ENCODE measurements at regions not wholly inside any gene's neighbourhood (a gene's known extent, or its start where the extent isn't known, plus 50 kb on each side); places are given as distances from the start of the nearest gene placed in this dataset.

DNA sequence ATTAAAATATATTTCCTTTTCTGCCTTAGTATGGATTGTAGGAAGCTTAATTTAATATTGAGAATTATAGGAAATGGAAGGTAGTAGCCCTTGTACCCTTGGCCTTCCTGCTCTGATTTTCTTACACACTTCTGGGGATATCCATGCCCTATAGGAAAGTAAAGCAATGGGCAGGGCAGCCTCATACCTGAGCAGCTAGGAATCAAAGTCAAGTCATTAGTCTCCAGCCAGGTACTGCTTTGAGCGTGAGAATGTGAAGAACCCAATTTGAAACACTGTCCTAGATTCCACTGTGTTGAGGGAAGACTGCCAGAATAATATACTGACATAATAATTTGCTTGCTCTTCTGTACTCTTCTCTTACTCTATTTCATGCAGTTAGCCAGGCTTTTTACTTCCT, 51.0 kb upstream of the L3MBTL3 start:
- Mint-ChIP-seq H3K9me3 (no peaks in the 10 kb centered on the region), H3K36me3 (ENCODE audit: low read depth) (no peaks in the 10 kb centered on the region), H3K4me1 (ENCODE audit: low read depth) (no peaks in the 10 kb centered on the region), H3K27me3 (ENCODE audit: insufficient read depth) (peaks cover 12% of the 10 kb centered on the region), H3K27ac (no peak overlapping the region), H3K4me3 (no peak overlapping the region)
- intact Hi-C loops (cut with micrococcal nuclease): no loop called here
- DNase-seq (ENCODE audit: low spot score): no peak

- H3K36me3 Mint-ChIP-seq (ENCODE audit: low read depth): no peaks in the 10 kb centered on the region
- H3K27me3 Mint-ChIP-seq (ENCODE audit: insufficient read depth): peaks cover 12% of the 10 kb centered on the region
- intact Hi-C loops (cut with micrococcal nuclease): no loop called here
- no peak overlapping the region for H3K27ac Mint-ChIP-seq
- no peaks in the 10 kb centered on the region for H3K4me1 Mint-ChIP-seq (ENCODE audit: low read depth)
- no peak overlapping the region for H3K4me3 Mint-ChIP-seq
- no peaks in the 10 kb centered on the region for H3K9me3 Mint-ChIP-seq
- no peak for DNase-seq (ENCODE audit: low spot score)
Observed at GRCh38 chr6:129966125-129966524, 52.3 kb upstream of the L3MBTL3 start.

DNA sequence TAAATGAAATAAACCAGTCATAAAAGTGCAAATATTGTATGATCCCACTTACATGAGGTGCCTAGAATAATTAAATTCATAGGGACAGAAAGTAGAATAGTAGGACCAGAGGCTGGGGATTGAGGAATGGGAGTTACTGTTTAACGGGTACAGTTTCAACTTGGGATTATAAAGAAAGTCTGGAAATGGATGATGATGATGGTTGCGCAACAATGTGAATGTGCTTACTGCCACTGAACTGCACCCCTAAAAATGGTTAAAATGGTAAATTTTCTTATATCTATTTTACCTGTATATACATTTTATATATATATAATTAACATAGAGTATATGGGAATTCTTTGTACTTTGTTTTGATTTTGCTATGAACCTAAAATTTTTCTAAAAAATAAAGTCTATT, 53.3 kb upstream of the L3MBTL3 start:
- Mint-ChIP-seq H3K36me3 (ENCODE audit: low read depth) (no peaks in the 10 kb centered on the region), H3K27ac (no peak overlapping the region), H3K9me3 (no peaks in the 10 kb centered on the region), H3K27me3 (ENCODE audit: insufficient read depth) (peaks cover 12% of the 10 kb centered on the region), H3K4me1 (ENCODE audit: low read depth) (no peaks in the 10 kb centered on the region), H3K4me3 (no peak overlapping the region)
- intact Hi-C loops (cut with micrococcal nuclease): no loop called here
- no peak for DNase-seq (ENCODE audit: low spot score)

GRCh38 chr6:129959358-129959930, 58.9 kb upstream of the L3MBTL3 start:
- Mint-ChIP-seq H3K4me1 (ENCODE audit: low read depth) (no peaks in the 10 kb centered on the region), H3K9me3 (no peaks in the 10 kb centered on the region), H3K27ac (no peak overlapping the region), H3K4me3 (no peak overlapping the region), H3K27me3 (ENCODE audit: insufficient read depth) (peaks cover 4% of the 10 kb centered on the region), H3K36me3 (ENCODE audit: low read depth) (no peaks in the 10 kb centered on the region)
- intact Hi-C loops (cut with micrococcal nuclease): no loop called here
- no peak for DNase-seq (ENCODE audit: low spot score)

GRCh38 chr6:129957941-129958898, 60.2 kb upstream of the L3MBTL3 start:
- Mint-ChIP-seq H3K4me3 (no peak overlapping the region), H3K27ac (no peak overlapping the region), H3K27me3 (ENCODE audit: insufficient read depth) (peaks cover 2% of the 10 kb centered on the region), H3K4me1 (ENCODE audit: low read depth) (no peaks in the 10 kb centered on the region), H3K9me3 (no peaks in the 10 kb centered on the region), H3K36me3 (ENCODE audit: low read depth) (no peaks in the 10 kb centered on the region)
- DNase-seq (ENCODE audit: low spot score): no peak
- intact Hi-C loops (cut with micrococcal nuclease): no loop called here

DNA sequence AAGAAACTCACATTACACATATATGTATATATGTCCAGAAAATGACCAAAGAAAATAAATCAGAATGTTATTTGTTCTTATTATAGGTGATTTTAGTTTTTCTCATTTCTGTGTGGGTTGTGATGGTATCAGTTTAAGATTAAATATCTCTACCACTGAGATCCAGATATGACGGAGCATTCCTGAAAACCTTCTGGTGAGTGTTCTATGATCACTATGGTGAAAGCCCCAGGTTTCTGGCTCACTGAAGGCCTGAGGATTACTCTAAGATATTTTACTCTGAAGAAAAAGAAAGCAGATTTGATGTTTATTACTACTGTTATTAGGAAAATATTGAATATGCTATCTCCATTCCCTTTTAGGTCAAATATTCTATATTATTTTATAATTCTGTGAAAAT, 62.8 kb upstream of the L3MBTL3 start:
- Mint-ChIP-seq H3K27me3 (ENCODE audit: insufficient read depth) (peaks cover 3% of the 10 kb centered on the region), H3K4me1 (ENCODE audit: low read depth) (no peaks in the 10 kb centered on the region), H3K27ac (no peak overlapping the region), H3K9me3 (no peaks in the 10 kb centered on the region), H3K4me3 (no peak overlapping the region), H3K36me3 (ENCODE audit: low read depth) (no peaks in the 10 kb centered on the region)
- DNase-seq (ENCODE audit: low spot score): no peak
- intact Hi-C loops (cut with micrococcal nuclease): no loop called here

- peaks cover 9% of the 10 kb centered on the region for H3K27me3 Mint-ChIP-seq (ENCODE audit: insufficient read depth)
- H3K4me1 Mint-ChIP-seq (ENCODE audit: low read depth): no peaks in the 10 kb centered on the region
- intact Hi-C loops (cut with micrococcal nuclease): no loop called here
- DNase-seq (ENCODE audit: low spot score): no peak
- H3K4me3 Mint-ChIP-seq: no peak overlapping the region
- H3K9me3 Mint-ChIP-seq: no peaks in the 10 kb centered on the region
- H3K36me3 Mint-ChIP-seq (ENCODE audit: low read depth): no peaks in the 10 kb centered on the region
- H3K27ac Mint-ChIP-seq: no peak overlapping the region
Observed at GRCh38 chr6:129954749-129955431, 63.5 kb upstream of the L3MBTL3 start.

DNA sequence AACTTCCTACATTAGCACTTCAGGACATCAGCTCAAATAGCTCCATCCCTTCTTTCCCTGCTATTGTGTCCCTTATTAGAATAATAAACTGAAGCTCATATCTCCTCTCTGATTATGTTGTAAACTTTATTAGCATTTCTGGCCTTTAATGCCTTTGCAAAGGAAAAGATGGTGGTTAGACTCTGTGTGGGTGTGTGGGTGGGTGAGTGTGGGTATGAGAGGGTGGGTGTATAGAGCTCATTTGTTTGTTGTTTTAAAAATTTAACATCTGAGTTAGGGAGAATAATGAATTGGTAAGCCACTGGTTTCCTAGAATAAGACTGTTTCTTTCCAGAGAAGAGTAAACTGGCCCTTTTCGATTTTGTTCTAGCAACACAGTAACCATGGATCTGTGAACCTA, 70.6 kb upstream of the L3MBTL3 start:
- Mint-ChIP-seq H3K27me3 (ENCODE audit: insufficient read depth) (peaks cover 22% of the 10 kb centered on the region), H3K36me3 (ENCODE audit: low read depth) (no peaks in the 10 kb centered on the region), H3K4me1 (ENCODE audit: low read depth) (peaks cover 6% of the 10 kb centered on the region), H3K9me3 (no peaks in the 10 kb centered on the region), H3K27ac (no peak overlapping the region), H3K4me3 (no peak overlapping the region)
- intact Hi-C loops (cut with micrococcal nuclease): no loop called here
- DNase-seq (ENCODE audit: low spot score): no peak

DNA sequence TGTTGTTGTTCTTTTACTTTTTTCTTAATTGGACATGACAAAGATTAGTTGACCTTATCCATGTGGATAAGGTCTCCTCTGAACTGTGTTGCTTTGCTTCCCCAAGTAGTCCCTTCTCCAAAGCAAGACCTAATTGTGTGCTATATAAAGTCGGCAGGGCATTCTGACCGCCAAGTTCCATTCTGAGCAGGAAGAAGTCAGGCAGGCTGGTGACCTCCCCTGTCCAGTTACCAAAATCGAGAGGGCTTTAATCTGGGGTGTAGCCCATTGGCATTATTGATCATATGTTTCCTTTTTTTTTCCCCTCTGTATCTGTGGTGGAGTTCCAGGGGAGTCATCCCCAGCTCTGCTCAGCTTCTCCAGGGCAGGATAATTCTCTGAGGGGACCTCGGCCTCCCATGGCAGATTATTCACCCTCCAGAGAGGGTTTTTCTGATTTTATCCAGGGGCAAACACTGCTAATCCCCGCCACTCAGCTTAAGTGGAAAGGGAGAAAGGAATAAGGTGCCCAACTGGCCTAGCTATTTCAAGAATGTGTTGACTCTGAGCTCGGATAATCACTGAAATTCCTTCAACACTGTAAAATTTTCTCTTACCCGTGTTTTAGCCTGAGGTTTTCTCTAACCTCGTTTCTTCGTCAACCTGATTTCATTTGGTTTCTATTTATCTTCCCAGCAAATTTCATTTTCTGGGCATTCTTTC, 71.8 kb upstream of the L3MBTL3 start:
- peaks cover 23% of the 10 kb centered on the region for H3K27me3 Mint-ChIP-seq (ENCODE audit: insufficient read depth)
- no peak overlapping the region for H3K4me3 Mint-ChIP-seq
- H3K27ac Mint-ChIP-seq: no peak overlapping the region
- no peaks in the 10 kb centered on the region for H3K9me3 Mint-ChIP-seq
- intact Hi-C loops (cut with micrococcal nuclease): no loop called here
- H3K4me1 Mint-ChIP-seq (ENCODE audit: low read depth): peaks cover 6% of the 10 kb centered on the region
- no peaks in the 10 kb centered on the region for H3K36me3 Mint-ChIP-seq (ENCODE audit: low read depth)
- no peak for DNase-seq (ENCODE audit: low spot score)

DNA sequence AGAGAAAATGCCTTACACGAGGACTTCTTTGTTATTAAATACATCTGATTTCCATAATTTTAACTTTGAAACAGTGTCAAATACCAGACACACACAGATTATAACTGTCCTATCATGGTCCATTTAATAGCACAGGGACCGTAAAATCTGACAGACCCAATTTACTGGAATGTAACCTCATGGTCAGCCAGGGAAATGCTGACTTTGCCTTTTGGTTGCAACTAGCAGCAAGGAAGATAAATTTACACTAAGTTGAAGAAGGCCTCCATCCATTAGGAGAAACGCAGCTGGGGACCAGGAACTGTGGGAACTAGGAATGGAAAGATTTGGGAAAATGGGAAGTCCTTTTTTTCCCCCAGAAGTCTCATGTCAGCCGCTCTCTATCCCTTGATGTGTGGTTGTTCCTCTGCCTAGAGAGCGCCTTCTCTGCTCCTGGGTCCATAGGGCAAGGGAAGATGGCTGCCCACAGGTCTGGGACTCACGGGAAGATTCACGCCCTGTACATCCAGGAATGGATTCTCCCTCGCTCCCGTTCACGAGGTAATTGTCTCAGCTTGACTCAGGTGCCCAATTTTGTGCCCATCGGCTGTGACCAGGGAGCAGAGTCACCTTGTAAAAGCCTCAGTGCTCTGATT, 74.6 kb upstream of the L3MBTL3 start:
- Mint-ChIP-seq H3K27me3 (ENCODE audit: insufficient read depth) (peaks cover 20% of the 10 kb centered on the region), H3K4me3 (no peak overlapping the region), H3K36me3 (ENCODE audit: low read depth) (no peaks in the 10 kb centered on the region), H3K4me1 (ENCODE audit: low read depth) (peaks cover 6% of the 10 kb centered on the region), H3K27ac (no peak overlapping the region), H3K9me3 (no peaks in the 10 kb centered on the region)
- intact Hi-C loops (cut with micrococcal nuclease): no loop called here
- no peak for DNase-seq (ENCODE audit: low spot score)

DNA sequence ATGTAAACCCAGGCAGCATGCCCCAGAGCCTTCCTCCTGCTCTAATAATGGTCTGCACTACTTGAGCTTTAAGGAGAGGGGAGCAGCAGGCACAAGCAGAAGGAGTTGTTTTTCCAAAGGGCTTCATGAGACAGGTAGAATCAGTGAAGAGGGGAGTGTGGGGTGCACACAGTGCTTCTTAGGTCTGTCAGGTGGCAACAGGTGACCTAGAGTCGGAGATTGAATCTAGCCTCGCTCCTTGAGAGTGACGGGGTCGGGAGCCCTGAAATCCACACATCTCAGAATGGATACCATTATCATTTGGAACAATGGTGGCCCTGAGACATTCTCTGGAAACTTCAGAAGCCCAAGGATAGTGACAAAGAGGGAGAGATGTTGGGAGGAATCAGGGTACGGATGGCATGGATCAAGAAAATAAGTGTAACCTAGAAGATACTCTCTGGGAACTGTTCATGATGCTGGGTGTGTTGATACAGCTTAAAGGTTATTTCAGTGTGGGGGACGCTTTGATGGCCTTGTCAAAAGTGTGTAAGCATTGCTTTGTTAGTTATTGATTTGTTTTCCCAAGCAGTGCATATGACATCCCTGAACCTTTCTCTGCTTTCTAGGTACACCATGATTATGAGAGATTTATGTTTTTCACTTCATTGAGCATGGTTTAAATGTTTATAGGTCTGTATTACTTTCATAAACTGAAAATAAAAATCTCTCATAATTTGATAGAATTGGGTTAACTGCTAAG, 77.8 kb upstream of the L3MBTL3 start:
- Mint-ChIP-seq H3K4me3 (no peak overlapping the region), H3K27ac (no peak overlapping the region), H3K4me1 (ENCODE audit: low read depth) (no peaks in the 10 kb centered on the region), H3K9me3 (no peaks in the 10 kb centered on the region), H3K36me3 (ENCODE audit: low read depth) (no peaks in the 10 kb centered on the region), H3K27me3 (ENCODE audit: insufficient read depth) (peaks cover 27% of the 10 kb centered on the region)
- DNase-seq (ENCODE audit: low spot score): no peak
- intact Hi-C loops (cut with micrococcal nuclease): no loop called here
